Activated B cell treated with CpG ODN at 0.5 μM for 24 hours (primary cell): ENCODE measurements at regions not wholly inside any gene's neighbourhood (a gene's known extent, or its start where the extent isn't known, plus 50 kb on each side); places are given as distances from the start of the nearest gene placed in this dataset.

Source experiments
- ATAC-seq: fragments of 200-7000 bp; cut with Tn5 transposase; one replicate; pipeline ENCODE4 v1.10.0; 2021; ENCODE audit warnings: low read depth, mild to moderate bottlenecking, moderate library complexity
- CTCF ChIA-PET: fragments of 350-600 bp; sonication (Branson Sonifier 250); formaldehyde crosslinking; loops from one replicate; lab custom pipeline; 2021; ENCODE audit warnings: antibody characterized with exemption; lab: Charles Lee
- POLR2A ChIA-PET: fragments of 350-600 bp; sonication (Branson Sonifier 250); formaldehyde crosslinking; loops from one replicate; lab custom pipeline; 2021; ENCODE audit warnings: antibody characterized with exemption; lab: Charles Lee
- DNase-seq: peaks from one replicate; pipeline ENCODE4 v3.0.0; 2022
- H3K27ac Mint-ChIP-seq: one replicate; pipeline ENCODE4 v1.8.0; 2020; ENCODE audit warnings: mixed read lengths
- H3K27me3 Mint-ChIP-seq: one replicate; pipeline ENCODE4 v1.8.0; 2021; ENCODE audit warnings: mixed read lengths
- H3K36me3 Mint-ChIP-seq: one replicate; pipeline ENCODE4 v1.8.0; 2021; ENCODE audit warnings: low read depth, mixed read lengths
- H3K4me1 Mint-ChIP-seq: one replicate; pipeline ENCODE4 v1.8.0; 2021; ENCODE audit warnings: mixed read lengths
- H3K4me3 Mint-ChIP-seq: one replicate; pipeline ENCODE4 v1.8.0; 2020; ENCODE audit warnings: mild to moderate bottlenecking, mixed read lengths
- H3K9me3 Mint-ChIP-seq: one replicate; pipeline ENCODE4 v1.8.0; 2020; ENCODE audit warnings: mixed read lengths
- intact Hi-C: fragments of 100-400 bp; cut with micrococcal nuclease; formaldehyde crosslinking; loops from one replicate; pipeline ENCODE4 v1.15.1; 2024
- TF ChIP-seq, protein P1 (sequence below): fragments of 200-600 bp; IDR thresholded peaks from one replicate; pipeline ENCODE4 v1.8.0; 2022; ENCODE audit warnings: antibody characterized with exemption, mild to moderate bottlenecking

DNA sequence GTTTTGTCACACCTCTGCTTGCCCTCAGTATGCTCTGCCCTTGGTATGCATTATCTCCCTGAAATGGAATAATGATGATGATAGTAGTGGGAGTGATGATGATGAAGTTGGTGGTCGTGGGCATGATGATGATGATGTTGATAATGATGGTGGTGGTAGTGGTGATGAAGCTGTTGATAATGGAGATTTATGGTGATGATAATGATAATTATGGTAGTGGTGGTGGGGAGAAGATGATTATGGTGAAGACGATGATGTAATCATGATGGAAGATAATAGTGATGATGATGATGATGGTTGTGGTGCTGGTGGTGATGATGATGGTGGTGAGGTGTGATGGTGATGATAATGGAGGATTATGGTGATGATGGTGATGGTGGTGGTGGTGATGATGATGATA is 390.1 kb upstream of the EEF2KMT start:
- Mint-ChIP-seq H3K27ac (no peak overlapping the region), H3K4me1 (no peaks in the 10 kb centered on the region), H3K36me3 (no peaks in the 10 kb centered on the region), H3K4me3 (no peak overlapping the region), H3K9me3 (no peaks in the 10 kb centered on the region), H3K27me3 (no peaks in the 10 kb centered on the region)
- POLR2A ChIA-PET = no interaction called here
- TF ChIP-seq, protein P1, sequence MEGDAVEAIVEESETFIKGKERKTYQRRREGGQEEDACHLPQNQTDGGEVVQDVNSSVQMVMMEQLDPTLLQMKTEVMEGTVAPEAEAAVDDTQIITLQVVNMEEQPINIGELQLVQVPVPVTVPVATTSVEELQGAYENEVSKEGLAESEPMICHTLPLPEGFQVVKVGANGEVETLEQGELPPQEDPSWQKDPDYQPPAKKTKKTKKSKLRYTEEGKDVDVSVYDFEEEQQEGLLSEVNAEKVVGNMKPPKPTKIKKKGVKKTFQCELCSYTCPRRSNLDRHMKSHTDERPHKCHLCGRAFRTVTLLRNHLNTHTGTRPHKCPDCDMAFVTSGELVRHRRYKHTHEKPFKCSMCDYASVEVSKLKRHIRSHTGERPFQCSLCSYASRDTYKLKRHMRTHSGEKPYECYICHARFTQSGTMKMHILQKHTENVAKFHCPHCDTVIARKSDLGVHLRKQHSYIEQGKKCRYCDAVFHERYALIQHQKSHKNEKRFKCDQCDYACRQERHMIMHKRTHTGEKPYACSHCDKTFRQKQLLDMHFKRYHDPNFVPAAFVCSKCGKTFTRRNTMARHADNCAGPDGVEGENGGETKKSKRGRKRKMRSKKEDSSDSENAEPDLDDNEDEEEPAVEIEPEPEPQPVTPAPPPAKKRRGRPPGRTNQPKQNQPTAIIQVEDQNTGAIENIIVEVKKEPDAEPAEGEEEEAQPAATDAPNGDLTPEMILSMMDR = no peak
- ATAC-seq (no peak), DNase-seq (no peak)
- CTCF ChIA-PET = no interaction called here
- intact Hi-C loops = no loop called here

DNA sequence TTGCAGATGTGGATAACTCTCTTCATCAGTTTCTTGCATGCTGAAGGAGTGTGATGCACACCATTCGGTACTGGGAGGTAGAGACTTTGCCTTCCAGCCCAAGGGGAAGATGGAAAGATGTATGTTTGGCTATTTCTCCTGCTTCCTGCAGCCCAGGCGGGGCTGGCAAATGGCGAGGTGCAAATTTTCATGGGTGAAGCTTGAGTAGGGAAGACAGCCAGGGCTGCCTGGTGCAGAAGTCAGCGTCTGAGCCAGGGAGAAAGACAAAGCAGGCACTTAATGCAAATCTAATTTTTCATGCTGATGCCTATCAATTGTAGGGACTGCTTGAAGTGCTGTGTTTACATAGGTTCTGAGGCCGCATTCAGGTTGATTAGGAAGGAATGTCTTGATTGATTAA is 384.7 kb upstream of the EEF2KMT start:
- H3K36me3 Mint-ChIP-seq = no peaks in the 10 kb centered on the region
- no peaks in the 10 kb centered on the region for H3K27me3 Mint-ChIP-seq
- DNase-seq (no peak), ATAC-seq (no peak)
- H3K4me3 Mint-ChIP-seq = no peak overlapping the region
- ChIA-PET CTCF (no interaction called here), POLR2A (no interaction called here)
- no peaks in the 10 kb centered on the region for H3K9me3 Mint-ChIP-seq
- TF ChIP-seq, protein P1 = no peak
- H3K27ac Mint-ChIP-seq = no peak overlapping the region
- H3K4me1 Mint-ChIP-seq = no peaks in the 10 kb centered on the region
- intact Hi-C loops = no loop called here

DNA sequence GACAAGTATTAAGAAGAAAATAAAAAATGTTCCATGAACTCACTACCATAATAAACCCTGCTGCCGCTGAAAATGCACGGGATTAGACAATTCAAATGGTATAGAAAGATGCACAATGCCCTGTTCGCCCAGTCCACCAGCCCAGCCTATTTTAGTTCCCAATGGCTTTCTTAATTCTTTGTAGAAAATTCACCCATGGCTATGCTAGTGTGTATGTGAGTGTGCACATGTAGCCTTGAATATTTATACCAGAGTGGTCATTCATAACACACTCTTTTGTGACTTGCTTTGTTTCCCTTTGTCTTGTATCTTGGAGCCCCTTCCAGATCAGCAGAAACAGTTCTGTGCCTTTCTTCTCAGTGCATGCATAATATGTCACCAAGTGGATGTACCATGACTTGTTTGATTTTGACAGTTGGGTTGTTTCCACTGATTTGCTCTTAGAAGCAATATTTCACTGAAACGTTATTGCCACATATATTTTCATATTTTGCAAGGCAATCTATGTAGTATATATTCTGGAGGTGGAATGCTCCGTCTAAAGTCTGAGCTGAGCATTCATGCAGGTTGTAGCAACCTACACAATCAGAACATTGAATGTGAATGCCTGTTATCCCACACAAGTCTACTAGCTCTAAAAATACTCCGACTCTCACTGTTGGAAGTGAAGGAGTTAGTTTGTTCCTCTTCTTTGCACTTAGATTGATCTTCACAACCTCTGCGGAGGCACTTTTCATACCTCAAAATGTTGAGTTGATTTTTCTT is 383.0 kb upstream of the EEF2KMT start:
- ChIA-PET POLR2A (no interaction called here), CTCF (no interaction called here)
- intact Hi-C loops = no loop called here
- H3K4me3 Mint-ChIP-seq = no peak overlapping the region
- ATAC-seq = no peak
- no peak for DNase-seq
- no peaks in the 10 kb centered on the region for H3K27me3 Mint-ChIP-seq
- TF ChIP-seq, protein P1 = no peak
- H3K9me3 Mint-ChIP-seq = no peaks in the 10 kb centered on the region
- H3K27ac Mint-ChIP-seq = no peak overlapping the region
- no peaks in the 10 kb centered on the region for H3K4me1 Mint-ChIP-seq
- no peaks in the 10 kb centered on the region for H3K36me3 Mint-ChIP-seq

DNA sequence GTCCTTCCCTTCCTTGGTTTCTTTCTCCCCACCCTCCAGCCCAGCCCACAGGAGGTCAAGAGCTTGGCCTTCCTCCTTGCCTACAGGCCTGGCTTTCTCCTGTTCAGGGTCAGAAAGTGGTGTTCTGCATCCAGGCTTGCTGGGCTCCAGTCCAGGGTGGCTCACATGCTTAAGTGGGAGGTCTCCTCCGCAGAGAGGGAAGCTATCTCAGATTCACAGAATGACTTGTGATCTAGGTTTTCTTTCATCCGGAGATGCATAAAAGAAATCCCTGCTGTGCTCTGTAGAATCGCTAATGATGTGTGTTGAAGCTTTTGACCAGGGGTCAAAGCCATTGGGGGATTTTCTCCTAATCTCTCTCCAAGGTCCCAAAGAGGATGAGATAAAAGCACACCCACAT is 382.3 kb upstream of the EEF2KMT start:
- POLR2A ChIA-PET = no interaction called here
- intact Hi-C loops = no loop called here
- no peaks in the 10 kb centered on the region for H3K27me3 Mint-ChIP-seq

DNA sequence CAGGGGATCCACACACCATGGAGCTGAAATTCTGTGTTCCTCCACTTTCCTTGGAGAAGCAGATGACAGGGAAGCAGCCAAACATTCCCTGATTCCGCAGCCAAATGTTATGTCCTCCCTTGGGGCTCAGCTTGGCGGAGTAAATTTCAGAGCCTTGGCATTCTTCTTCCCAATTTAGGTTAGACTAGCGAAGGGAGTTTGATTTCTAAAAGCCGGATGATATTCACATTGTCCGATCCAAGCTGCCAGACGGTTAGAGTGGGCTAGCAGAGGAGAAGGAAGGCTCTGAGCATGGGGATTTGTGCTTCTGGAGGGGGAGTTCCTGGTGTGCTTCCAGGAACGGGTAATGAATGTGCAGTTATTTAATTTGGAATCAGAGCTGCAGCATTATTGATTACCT is 380.4 kb upstream of the EEF2KMT start:
- Mint-ChIP-seq H3K27me3 (no peaks in the 10 kb centered on the region), H3K4me3 (no peak overlapping the region), H3K4me1 (no peaks in the 10 kb centered on the region), H3K27ac (no peak overlapping the region), H3K9me3 (no peaks in the 10 kb centered on the region), H3K36me3 (no peaks in the 10 kb centered on the region)
- ATAC-seq (no peak), DNase-seq (no peak)
- CTCF ChIA-PET = no interaction called here
- POLR2A ChIA-PET = no interaction called here
- intact Hi-C loops = no loop called here
- TF ChIP-seq, protein P1 = no peak

More for the DNA sequence above, 382.3 kb upstream of the EEF2KMT start:
- H3K9me3 Mint-ChIP-seq = no peaks in the 10 kb centered on the region
- H3K27ac Mint-ChIP-seq = no peak overlapping the region
- H3K36me3 Mint-ChIP-seq = no peaks in the 10 kb centered on the region
- no peaks in the 10 kb centered on the region for H3K4me1 Mint-ChIP-seq
- ATAC-seq (no peak), DNase-seq (no peak)
- no peak overlapping the region for H3K4me3 Mint-ChIP-seq
- TF ChIP-seq, protein P1 = no peak
- CTCF ChIA-PET = no interaction called here
